ENCODE measurements at regions not wholly inside any gene's neighbourhood (a gene's known extent, or its start where the extent isn't known, plus 50 kb on each side); places are given as distances from the start of the nearest gene placed in this dataset.
A peak's percentile ranks its signal among the peaks of the same experiment; 100 is the strongest.
"Not testable (repeated sequence)": the region's sequence is repeated elsewhere in the genome, so short reads cannot be mapped to it uniquely, and the experiment has no call there.

DNA sequence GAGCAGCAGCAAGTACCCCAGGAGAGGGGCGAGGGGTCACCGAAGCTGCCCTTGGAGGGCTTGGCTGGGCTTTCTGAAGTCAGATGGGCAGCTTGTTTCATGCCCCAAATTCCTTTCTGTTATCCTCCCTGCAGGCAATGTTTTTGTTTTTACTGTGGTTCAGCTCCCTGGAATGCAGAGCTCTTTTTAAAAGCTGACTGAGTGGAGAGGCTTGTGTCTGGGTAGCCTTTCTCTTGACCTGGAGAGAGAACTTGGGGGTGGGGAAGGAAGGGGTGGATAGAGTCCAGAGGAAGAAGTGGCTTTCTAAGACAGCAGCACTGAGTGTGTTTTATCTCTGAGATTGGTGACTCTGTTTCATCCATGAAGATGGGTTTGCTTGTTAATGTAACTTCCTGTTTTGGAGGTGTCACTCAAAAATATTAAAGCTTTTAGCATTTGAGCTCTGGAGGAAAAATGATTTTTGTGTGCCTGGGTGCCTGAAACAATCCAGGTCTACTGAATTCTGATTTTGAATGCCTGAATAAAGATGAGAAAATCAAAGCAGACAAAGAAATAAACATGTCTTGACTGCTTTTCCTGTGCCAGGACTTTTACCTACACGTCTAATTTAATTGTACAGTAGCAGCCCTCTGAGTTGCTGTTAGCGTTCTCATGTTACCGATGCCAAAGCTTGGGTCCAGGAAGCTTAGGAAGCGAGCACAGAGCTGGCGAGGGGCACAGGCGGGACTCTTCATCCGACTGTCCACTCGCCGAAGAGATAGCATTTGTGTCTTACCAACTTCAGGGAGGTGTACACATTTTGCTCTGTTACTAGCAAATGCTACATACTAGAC lies 78.2 kb upstream of the EEF1E1 start:
- peak; percentile 93 for DNase-seq (ENCODE audit: low read depth, low spot score)

DNA sequence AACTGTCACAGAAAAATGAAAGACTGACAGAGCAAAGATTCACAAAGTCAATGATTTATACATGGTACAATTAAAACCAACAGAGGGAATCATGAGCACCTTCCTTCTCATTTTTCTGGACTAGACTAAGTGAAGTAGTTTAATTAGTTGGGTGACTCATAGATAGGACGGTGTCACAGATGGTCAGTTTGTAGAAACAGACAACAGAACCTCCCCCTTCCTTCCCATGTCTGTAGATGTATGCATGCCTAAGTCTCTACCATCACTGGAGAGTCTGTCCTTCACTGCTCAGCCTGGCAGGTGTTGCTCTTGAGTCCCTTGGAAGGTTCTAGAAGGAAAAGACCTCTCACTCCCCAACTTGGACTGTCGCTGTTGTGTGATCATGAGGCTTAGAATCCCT lies 75.4 kb upstream of the EEF1E1 start:
- DNase-seq (ENCODE audit: low read depth, low spot score): no peak

DNA sequence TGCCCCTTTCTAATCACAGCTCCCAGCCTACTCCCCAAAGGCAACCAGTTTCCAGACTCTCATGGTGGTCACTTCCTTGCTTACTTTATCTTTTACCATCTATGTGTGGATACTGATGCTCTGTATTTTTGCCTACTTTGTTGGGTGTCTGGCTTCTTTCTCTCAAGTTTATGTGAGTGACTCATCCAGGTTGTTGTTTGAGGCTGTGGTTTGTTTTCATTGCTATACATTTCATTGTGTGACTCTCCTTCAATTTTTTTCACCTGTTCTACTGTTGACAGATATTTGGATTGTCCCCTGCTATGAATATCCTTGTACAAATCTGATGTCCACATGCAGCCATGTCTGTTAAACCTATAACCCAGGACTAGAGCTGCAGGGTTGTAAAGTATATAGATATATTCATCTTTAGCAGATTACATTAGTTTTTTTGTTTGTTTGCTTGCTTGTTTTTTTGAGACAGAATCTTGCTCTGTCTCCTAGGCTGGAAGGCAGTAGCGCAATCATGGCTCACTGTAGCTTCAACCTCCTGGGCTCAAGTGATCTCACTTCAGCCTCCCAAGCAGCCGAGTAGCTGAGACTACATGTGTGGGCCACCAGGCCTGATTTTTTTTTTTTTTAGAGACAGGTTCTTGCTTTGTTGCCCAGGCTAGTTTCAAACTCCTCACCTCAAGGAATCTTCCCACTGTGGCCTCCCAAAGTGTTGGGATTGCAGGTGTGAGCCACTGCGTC lies 72.9 kb upstream of the EEF1E1 start:
- no peak for DNase-seq (ENCODE audit: low read depth, low spot score)

DNA sequence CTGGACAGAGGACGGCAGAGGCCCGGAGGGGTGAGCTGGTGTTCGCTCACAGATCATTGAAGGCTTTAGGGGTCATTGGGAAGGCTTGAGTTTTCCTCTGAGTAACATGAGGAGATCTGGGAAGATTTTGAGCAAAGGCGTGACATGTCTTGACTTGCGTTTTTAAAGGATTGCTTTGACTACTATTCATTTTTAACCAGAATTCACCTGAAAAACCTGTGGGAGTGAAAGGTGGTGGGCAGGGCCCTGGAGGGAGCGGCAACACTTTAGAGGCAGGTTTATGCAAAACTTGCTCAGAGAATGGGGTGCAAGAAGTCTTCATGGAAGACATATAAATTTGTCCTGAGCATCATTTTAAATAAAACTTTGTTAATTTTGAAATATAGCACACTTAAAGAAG lies 72.2 kb upstream of the EEF1E1 start:
- DNase-seq (ENCODE audit: low read depth, low spot score): no peak

DNA sequence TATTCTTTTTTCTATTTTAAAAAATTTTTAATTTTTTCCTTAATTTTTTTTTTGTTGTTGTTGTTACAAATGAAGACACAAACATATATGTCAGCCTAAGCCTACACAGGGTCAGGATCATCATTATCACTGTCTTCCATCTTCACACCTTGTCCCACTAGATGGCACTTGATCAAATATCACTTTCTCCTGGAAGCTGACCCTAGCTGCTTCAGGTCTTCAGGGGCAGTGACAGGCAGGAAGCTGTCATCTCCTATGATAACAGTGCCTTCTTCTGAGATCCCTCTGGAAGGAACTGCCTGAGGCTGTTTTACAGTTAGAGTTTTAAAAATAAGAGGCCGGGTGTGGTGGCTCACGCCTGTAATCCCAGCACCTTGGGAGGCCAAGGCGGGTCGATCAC lies 70.2 kb upstream of the EEF1E1 start:
- DNase-seq (ENCODE audit: low read depth, low spot score): no peak

DNA sequence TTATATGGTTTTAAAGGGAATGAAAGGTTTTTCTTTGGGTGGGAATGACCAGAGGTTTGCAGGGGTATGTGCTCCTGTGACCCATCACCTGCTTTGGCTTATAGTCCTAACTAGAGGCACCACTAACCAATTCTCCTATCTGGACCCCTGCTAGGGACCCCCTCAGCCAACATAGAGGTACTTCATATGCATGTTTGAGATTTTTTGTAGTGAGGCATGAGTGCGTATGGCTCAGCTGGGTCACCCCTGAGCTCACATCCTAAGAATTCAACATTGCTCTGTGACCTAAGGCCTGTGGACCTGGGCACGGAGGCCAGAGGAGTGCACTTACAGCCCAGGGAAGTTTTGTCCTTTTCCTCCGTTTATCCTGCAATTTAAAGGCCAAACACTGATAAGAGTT lies 68.4 kb upstream of the EEF1E1 start:
- no peak for DNase-seq (ENCODE audit: low read depth, low spot score)

DNA sequence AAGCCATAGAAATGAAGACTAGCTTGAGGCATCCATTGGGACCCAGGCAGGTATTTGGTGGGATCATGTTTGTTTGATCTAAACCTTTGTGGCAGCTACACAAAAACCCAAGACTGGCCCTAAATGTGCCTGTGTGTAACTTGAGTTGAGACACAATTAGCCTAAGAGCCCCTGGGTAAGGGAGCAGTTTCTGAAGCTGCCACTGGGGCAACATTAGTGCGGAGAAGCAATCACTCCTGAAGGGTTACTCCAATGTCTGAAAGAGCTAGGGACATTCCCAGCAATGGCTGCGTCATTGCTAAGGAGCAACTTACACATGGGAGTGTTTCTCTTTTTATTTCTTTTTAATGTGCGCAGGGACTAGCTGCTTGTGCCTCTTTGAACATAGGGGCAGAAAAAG lies 67.9 kb upstream of the EEF1E1 start:
- peak; percentile 41 for DNase-seq (ENCODE audit: low read depth, low spot score)

DNA sequence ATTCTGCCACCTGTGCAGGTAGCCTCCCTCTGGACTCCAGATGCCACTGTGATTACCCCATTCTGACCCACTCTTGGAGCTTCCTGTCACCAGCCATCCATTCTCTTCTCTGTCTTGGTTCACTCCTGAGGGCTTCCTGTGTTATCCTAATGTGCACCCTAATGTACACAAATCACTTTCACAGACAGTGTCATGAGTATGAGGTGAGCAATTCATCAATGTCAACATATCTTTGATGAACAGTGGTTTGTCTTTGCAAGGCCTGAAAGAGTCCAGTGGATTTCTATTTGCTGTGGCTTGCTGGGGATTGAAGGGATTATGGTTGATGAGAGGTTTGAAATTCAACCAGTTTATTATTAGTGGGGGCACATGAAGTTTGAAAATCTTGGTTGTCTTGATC lies 63.8 kb upstream of the EEF1E1 start:
- no peak for DNase-seq (ENCODE audit: low read depth, low spot score)

DNA sequence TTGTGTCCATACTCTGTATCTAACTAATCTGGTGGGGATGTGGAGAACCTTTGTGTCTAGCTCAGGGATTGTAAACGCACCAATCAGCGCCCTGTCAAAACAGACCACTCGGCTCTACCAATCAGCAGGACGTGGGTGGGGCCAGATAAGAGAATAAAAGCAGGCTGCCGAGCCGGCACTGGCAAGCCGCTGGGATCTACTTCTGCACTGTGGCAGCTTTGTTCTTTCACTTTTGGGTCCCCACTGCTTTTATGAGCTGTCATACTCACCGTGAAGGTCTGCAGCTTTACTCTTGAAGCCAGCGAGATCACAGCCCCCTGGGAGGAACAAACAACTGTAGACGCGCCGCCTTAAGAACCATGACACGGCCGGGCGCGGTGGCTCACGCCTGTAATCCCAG lies 62.7 kb upstream of the EEF1E1 start:
- not testable (repeated sequence) for DNase-seq (ENCODE audit: low read depth, low spot score)

DNA sequence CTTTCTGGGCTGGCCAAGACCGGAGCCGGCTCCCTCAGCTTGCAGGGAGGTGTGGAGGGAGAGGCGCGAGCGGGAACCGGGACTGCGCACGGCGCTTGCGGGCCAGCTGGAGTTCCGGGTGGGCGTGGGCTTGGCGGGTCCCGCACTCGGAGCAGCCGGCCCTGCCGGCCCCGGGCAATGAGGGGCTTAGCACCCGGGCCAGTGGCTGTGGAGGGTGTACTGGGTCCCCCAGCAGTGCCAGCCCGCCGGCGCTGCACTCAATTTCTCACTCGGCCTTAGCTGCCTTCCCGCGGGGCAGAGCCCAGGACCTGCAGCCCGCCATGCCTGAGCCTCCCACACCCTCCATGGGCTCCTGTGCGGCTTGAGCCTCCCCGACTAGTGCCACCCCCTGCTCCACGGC lies 61.9 kb upstream of the EEF1E1 start:
- not testable (repeated sequence) for DNase-seq (ENCODE audit: low read depth, low spot score)

DNA sequence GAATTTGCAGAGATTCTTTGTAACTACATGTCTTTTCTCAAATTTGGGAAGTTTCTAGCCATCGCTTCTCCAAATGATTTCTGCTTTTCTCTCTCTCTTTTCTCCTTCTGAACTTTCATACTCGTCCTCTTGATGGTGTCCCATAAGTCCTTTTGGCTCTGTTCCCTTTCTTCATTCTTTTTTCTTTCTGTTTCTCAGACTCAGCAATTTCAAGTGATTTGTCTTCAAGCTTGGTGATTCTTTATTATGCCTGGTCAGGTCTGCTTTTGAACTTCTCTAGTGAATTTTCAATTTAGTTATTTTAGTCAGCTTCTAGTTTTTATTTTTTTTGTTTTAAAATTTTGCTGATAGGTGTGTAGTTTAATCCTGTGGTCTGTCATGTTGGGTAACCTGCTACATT lies 57.6 kb upstream of the EEF1E1 start:
- no peak for DNase-seq (ENCODE audit: low read depth, low spot score)

DNA sequence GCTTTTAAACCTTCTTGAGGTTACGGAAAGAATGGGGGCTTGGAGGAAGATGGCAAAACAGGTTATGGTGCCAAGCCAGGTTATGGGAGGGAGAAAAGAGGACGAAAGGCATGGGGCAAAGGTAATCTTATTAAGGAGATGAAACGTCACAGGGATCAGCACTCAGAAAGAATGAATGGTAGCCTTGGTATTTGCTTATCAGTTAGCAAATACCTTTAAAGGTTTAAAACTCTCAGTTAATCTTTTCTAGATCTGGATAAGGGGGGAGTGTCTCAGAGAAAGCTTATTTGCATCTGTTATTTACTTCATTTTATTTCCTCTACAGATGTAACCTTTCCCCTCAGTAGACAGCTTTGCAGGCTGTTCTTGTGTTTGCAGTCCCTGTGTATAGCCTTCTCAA lies 55.5 kb upstream of the EEF1E1 start:
- no peak for DNase-seq (ENCODE audit: low read depth, low spot score)

DNA sequence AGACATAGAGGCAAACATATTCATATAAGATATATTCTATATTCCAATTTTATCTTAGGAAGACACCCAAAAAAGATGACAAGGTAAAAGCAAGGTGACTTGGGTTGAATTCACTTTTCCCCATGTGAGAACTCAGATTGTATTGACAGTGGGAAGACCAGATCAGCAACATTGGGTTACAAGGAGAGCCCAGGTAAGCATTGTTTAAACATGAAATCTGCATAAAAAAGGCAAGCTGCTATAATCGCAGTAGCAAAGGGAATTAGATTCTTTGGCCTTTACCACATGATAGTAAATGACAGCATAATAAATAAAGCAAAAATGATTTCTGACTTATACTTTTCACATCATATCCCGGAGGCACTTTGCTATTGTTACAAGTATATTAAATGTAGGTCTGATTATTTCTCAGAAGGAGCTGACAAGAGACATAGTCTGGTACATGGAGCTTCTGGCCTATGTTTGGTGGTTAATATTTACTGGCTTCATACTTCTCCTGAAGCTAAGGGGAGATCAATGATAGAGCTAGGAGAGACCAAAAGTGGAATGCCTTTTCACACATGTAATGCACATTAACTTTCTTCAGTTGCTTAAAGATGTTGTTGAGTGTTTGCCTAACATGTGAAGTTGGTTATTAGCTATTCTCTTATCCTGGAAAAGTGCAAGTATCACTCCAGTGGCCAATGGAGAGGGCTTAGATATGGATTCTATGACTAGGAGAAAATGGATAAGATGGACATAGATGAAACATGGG lies 53.1 kb upstream of the EEF1E1 start:
- no peak for DNase-seq (ENCODE audit: low read depth, low spot score)
